ENCODE measurements at regions not wholly inside any gene's neighbourhood (a gene's known extent, or its start where the extent isn't known, plus 50 kb on each side); places are given as distances from the start of the nearest gene placed in this dataset.

- no peaks in the 10 kb centered on the region for H3K27me3 Mint-ChIP-seq (ENCODE audit: insufficient read depth)
- no peak overlapping the region for H3K4me3 ChIP-seq (ENCODE audit: low read length)
- no peaks in the 10 kb centered on the region for H3K9me3 ChIP-seq (ENCODE audit: control insufficient read depth, low read length)
- no peak overlapping the region for H3K9ac ChIP-seq (ENCODE audit: extremely low read depth, low read length, poor library complexity, severe bottlenecking)
- H3K4me1 Mint-ChIP-seq, result peaks cover 8% of the 10 kb centered on the region
- H3K4me3 Mint-ChIP-seq, result no peak overlapping the region
- H3K36me3 Mint-ChIP-seq (ENCODE audit: low read depth), result no peaks in the 10 kb centered on the region
- no peak for DNase-seq
- WGBS, 2 experiments (ENCODE audit: insufficient coverage in 1 of 2, insufficient read length in 1 of 2), result 80 to 84% methylated on average over 1 to 3 of the region's 3 CpGs
- no peak for TF ChIP-seq CTCF (conservative IDR thresholded peaks at IDR 0.05)
- no peaks in the 10 kb centered on the region for H3K27me3 ChIP-seq (ENCODE audit: control insufficient read depth, insufficient read depth, low read length, poor library complexity, severe bottlenecking)
- no peaks in the 10 kb centered on the region for H3K9me3 Mint-ChIP-seq
- no peak overlapping the region for H3K27ac Mint-ChIP-seq
- H3K27ac ChIP-seq (ENCODE audit: low read depth, low read length), result no peak overlapping the region
- no peaks in the 10 kb centered on the region for H3K4me1 ChIP-seq (ENCODE audit: control insufficient read depth, insufficient read depth, low read length)
- no peaks in the 10 kb centered on the region for H3K36me3 ChIP-seq (ENCODE audit: control insufficient read depth, insufficient read depth, low read length)
Observed at GRCh38 chr2:52717836-52718235, 1049.8 kb upstream of the CHAC2 start.

GRCh38 chr2:52710810-52711618 is 1056.6 kb upstream of the CHAC2 start:
- H3K4me3 Mint-ChIP-seq, result no peak overlapping the region

GRCh38 chr2:52704251-52704650 is 1063.4 kb upstream of the CHAC2 start:
- no peak for DNase-seq
- H3K4me1 Mint-ChIP-seq, result no peaks in the 10 kb centered on the region
- Histone ChIP-seq H3K4me3 (ENCODE audit: low read length) (no peak overlapping the region), H3K9ac (ENCODE audit: extremely low read depth, low read length, poor library complexity, severe bottlenecking) (no peak overlapping the region), H3K27me3 (ENCODE audit: control insufficient read depth, insufficient read depth, low read length, poor library complexity, severe bottlenecking) (no peaks in the 10 kb centered on the region), H3K36me3 (ENCODE audit: control insufficient read depth, insufficient read depth, low read length) (no peaks in the 10 kb centered on the region), H3K9me3 (ENCODE audit: control insufficient read depth, low read length) (no peaks in the 10 kb centered on the region), H3K27ac (ENCODE audit: low read depth, low read length) (no peak overlapping the region), H3K4me1 (ENCODE audit: control insufficient read depth, insufficient read depth, low read length) (no peaks in the 10 kb centered on the region)
- H3K27me3 Mint-ChIP-seq (ENCODE audit: insufficient read depth), result no peaks in the 10 kb centered on the region
- H3K36me3 Mint-ChIP-seq (ENCODE audit: low read depth), result no peaks in the 10 kb centered on the region
- no peak overlapping the region for H3K4me3 Mint-ChIP-seq
- H3K9me3 Mint-ChIP-seq, result no peaks in the 10 kb centered on the region
- TF ChIP-seq CTCF (conservative IDR thresholded peaks at IDR 0.05), result no peak
- H3K27ac Mint-ChIP-seq, result no peak overlapping the region

More at GRCh38 chr2:52710810-52711618, 1056.6 kb upstream of the CHAC2 start:
- no peak overlapping the region for H3K4me3 ChIP-seq (ENCODE audit: low read length)
- H3K36me3 ChIP-seq (ENCODE audit: control insufficient read depth, insufficient read depth, low read length), result no peaks in the 10 kb centered on the region
- H3K4me1 ChIP-seq (ENCODE audit: control insufficient read depth, insufficient read depth, low read length), result no peaks in the 10 kb centered on the region
- Mint-ChIP-seq H3K27me3 (ENCODE audit: insufficient read depth) (no peaks in the 10 kb centered on the region), H3K9me3 (no peaks in the 10 kb centered on the region), H3K4me1 (no peaks in the 10 kb centered on the region), H3K27ac (no peak overlapping the region), H3K36me3 (ENCODE audit: low read depth) (no peaks in the 10 kb centered on the region)
- no peak overlapping the region for H3K27ac ChIP-seq (ENCODE audit: low read depth, low read length)
- H3K27me3 ChIP-seq (ENCODE audit: control insufficient read depth, insufficient read depth, low read length, poor library complexity, severe bottlenecking), result no peaks in the 10 kb centered on the region
- no peak for DNase-seq
- no peaks in the 10 kb centered on the region for H3K9me3 ChIP-seq (ENCODE audit: control insufficient read depth, low read length)
- 75 to 82% methylated on average over 3 to 5 of the region's 5 CpGs for WGBS, 2 experiments (ENCODE audit: insufficient coverage in 1 of 2, insufficient read length in 1 of 2)
- no peak overlapping the region for H3K9ac ChIP-seq (ENCODE audit: extremely low read depth, low read length, poor library complexity, severe bottlenecking)
- TF ChIP-seq CTCF (conservative IDR thresholded peaks at IDR 0.05), result no peak
